SK-N-SH (cell line): ENCODE measurements at regions not wholly inside any gene's neighbourhood (a gene's known extent, or its start where the extent isn't known, plus 50 kb on each side); places are given as distances from the start of the nearest gene placed in this dataset.

Experiments
- CTCF ChIA-PET: fragments of 300-600, 350-600 bp; formaldehyde crosslinking; extraction: SDS; loops from one replicate; lab custom pipeline; 2021; lab: Yijun Ruan, JAX
- POLR2A ChIA-PET: fragments of 350-600 bp; sonication (Branson Sonifier 250); formaldehyde crosslinking; extraction: SDS; loops from one replicate; lab custom pipeline; 2020; ENCODE audit warnings: antibody characterized with exemption, inconsistent platforms; lab: Yijun Ruan, JAX
- DNase-seq: peaks from one replicate; pipeline ENCODE4 v3.0.0; 2012
- H2AFZ ChIP-seq: fragments of 200-600 bp; sonication (generic); 2 replicates; pipeline ENCODE4 v1.8.1; 2016; ENCODE audit warnings: antibody characterized with exemption, mild to moderate bottlenecking, low read depth
- H3F3A ChIP-seq: fragments of 200-600 bp; sonication (generic); replicated peaks from 2 replicates; pipeline ENCODE3; 2016; ENCODE audit warnings: antibody characterized with exemption, mild to moderate bottlenecking; ENCODE audit not compliant: insufficient read depth
- H3K27ac ChIP-seq, 2 experiments: fragments of 200-500 bp in 1 of 2; fragments of 200-600 bp in 1 of 2; sonication (Bioruptor generic) in 1 of 2; sonication (generic), shearing (Covaris generic) in 1 of 2; 2 replicates each; pipeline versions ENCODE4 v1.5.1 to v1.6.1; 2014 to 2016; ENCODE audit warnings: low read depth in 2 of 2, inconsistent platforms in 1 of 2, low read length in 1 of 2, mild to moderate bottlenecking in 1 of 2, mixed read lengths in 1 of 2
- H3K27me3 ChIP-seq: fragments of 200-600 bp; sonication (generic), shearing (Covaris generic); 2 replicates; pipeline ENCODE4 v1.6.1; 2016; ENCODE audit warnings: mixed run types; ENCODE audit not compliant: insufficient read depth
- H3K36me3 ChIP-seq, 2 experiments: fragments of 200-500 bp in 1 of 2; fragments of 200-600 bp in 1 of 2; sonication (Bioruptor generic) in 1 of 2; sonication (generic) in 1 of 2; replicated peaks in 1 of 2; 2 replicates each; pipeline versions ENCODE3 to v1.5.1; 2014 to 2016; ENCODE audit warnings: low read length in 1 of 2, mild to moderate bottlenecking in 1 of 2; ENCODE audit not compliant: insufficient read depth in 2 of 2, control insufficient read depth in 1 of 2
- H3K4me1 ChIP-seq, 2 experiments: fragments of 200-500 bp in 1 of 2; fragments of 200-600 bp in 1 of 2; sonication (Bioruptor generic) in 1 of 2; sonication (generic), shearing (Covaris generic) in 1 of 2; 2 replicates each; pipeline versions ENCODE4 v1.5.1 to v1.6.1; 2014 to 2016; ENCODE audit warnings: low read depth in 1 of 2, low read length in 1 of 2, mixed run types in 1 of 2; ENCODE audit not compliant: insufficient read depth in 2 of 2, control insufficient read depth in 1 of 2
- H3K4me2 ChIP-seq: fragments of 200-600 bp; sonication (generic), shearing (Covaris generic); 2 replicates; pipeline ENCODE4 v1.6.1; 2017; ENCODE audit warnings: mixed run types
- H3K4me3 ChIP-seq, 2 experiments: fragments of 200-500 bp in 1 of 2; fragments of 200-600 bp in 1 of 2; sonication (Bioruptor generic) in 1 of 2; sonication (generic), shearing (Covaris generic) in 1 of 2; 2 replicates each; pipeline versions ENCODE4 v1.5.1 to v1.8.1; 2014 to 2016; ENCODE audit warnings: low read depth in 2 of 2, inconsistent platforms in 1 of 2, low read length in 1 of 2, mild to moderate bottlenecking in 1 of 2, mixed read lengths in 1 of 2, moderate library complexity in 1 of 2
- H3K79me2 ChIP-seq: fragments of 200-600 bp; sonication (generic); 2 replicates; pipeline ENCODE4 v1.8.1; 2017; ENCODE audit warnings: mild to moderate bottlenecking; ENCODE audit not compliant: insufficient read depth
- H3K9ac ChIP-seq: fragments of 200-600 bp; sonication (generic); 2 replicates; pipeline ENCODE4 v1.6.1; 2017; ENCODE audit warnings: mixed run types
- H3K9me2 ChIP-seq: fragments of 200-600 bp; sonication (generic); 2 replicates; pipeline ENCODE4 v1.6.1; 2017; ENCODE audit warnings: mixed run types
- H3K9me3 ChIP-seq: fragments of 200-600 bp; sonication (generic); 2 replicates; pipeline ENCODE4 v1.6.1; 2017; ENCODE audit warnings: mixed run types, mild to moderate bottlenecking, moderate library complexity
- H4K20me1 ChIP-seq: fragments of 200-600 bp; sonication (generic); 2 replicates; pipeline ENCODE4 v1.6.1; 2017; ENCODE audit warnings: mild to moderate bottlenecking, mixed run types; ENCODE audit not compliant: insufficient read depth
- CHD2 ChIP-seq: fragments of 150-350 bp; IDR thresholded peaks from 2 replicates; pipeline ENCODE4 v1.6.1; 2018; ENCODE audit warnings: low read length; ENCODE audit not compliant: partially characterized antibody
- ELF1 ChIP-seq: IDR thresholded peaks from 2 replicates; pipeline ENCODE4 v1.4.0; 2012
- EZH2phosphoT487 ChIP-seq: fragments of 200-600 bp; sonication (generic); IDR thresholded peaks from 2 replicates; pipeline ENCODE4 v1.6.1; 2017; ENCODE audit warnings: low read depth, mixed run types, mild to moderate bottlenecking, antibody characterized with exemption, moderate library complexity, borderline replicate concordance
- FOXJ3 ChIP-seq: sonication (generic); formaldehyde crosslinking; IDR thresholded peaks from 2 replicates; pipeline ENCODE4 v1.5.1; 2020; ENCODE audit warnings: mild to moderate bottlenecking, missing genetic modification reagents
- FOXM1 ChIP-seq: IDR thresholded peaks from 2 replicates; pipeline ENCODE4 v1.4.0; 2012; ENCODE audit warnings: low read depth, mild to moderate bottlenecking
- GABPA ChIP-seq: IDR thresholded peaks from 2 replicates; pipeline ENCODE4 v1.4.0; 2012; ENCODE audit warnings: low read depth, mild to moderate bottlenecking
- GATA2 ChIP-seq: sonication (generic); formaldehyde crosslinking; IDR thresholded peaks from 2 replicates; pipeline ENCODE4 v1.5.0; 2020; ENCODE audit warnings: mild to moderate bottlenecking, missing genetic modification reagents
- JUND ChIP-seq: IDR thresholded peaks from 2 replicates; pipeline ENCODE4 v1.4.0; 2012
- MAX ChIP-seq: IDR thresholded peaks from 2 replicates; pipeline ENCODE4 v1.4.0; 2012; ENCODE audit warnings: low read depth
- MXI1 ChIP-seq: IDR thresholded peaks from 2 replicates; pipeline ENCODE4 v1.6.1; 2012; ENCODE audit warnings: mild to moderate bottlenecking, low read depth, low read length, improper control_type of control experiment
- NRF1 ChIP-seq: IDR thresholded peaks from 2 replicates; pipeline ENCODE4 v1.6.1; 2012; ENCODE audit warnings: low read depth, mild to moderate bottlenecking, low read length
- RCOR1 ChIP-seq: fragments of 150-350 bp; IDR thresholded peaks from 2 replicates; pipeline ENCODE4 v1.6.1; 2017; ENCODE audit warnings: antibody characterized with exemption, low read length
- RFX5 ChIP-seq: IDR thresholded peaks from 2 replicates; pipeline ENCODE4 v1.6.1; 2012; ENCODE audit warnings: mild to moderate bottlenecking, improper control_type of control experiment, low read length
- SIN3A ChIP-seq: IDR thresholded peaks from 2 replicates; pipeline ENCODE4 v1.6.1; 2012; ENCODE audit warnings: low read depth, mild to moderate bottlenecking, low read length, moderate library complexity, borderline replicate concordance
- TCF12 ChIP-seq: IDR thresholded peaks from 2 replicates; pipeline ENCODE4 v1.4.0; 2012
- TEAD4 ChIP-seq: IDR thresholded peaks from 2 replicates; pipeline ENCODE4 v1.4.0; 2012; ENCODE audit warnings: mild to moderate bottlenecking, borderline replicate concordance; ENCODE audit not compliant: insufficient read depth
- ZBTB33 ChIP-seq: IDR thresholded peaks from 2 replicates; pipeline ENCODE4 v1.4.0; 2012; ENCODE audit warnings: low read depth, borderline replicate concordance
- WGBS: methylation state at CpG from one replicate; pipeline ENCODE4 v1.1.6; 2017; ENCODE audit warnings: low lambda C conversion rate; 5-methylcytosine and 5-hydroxymethylcytosine counted together
- TF ChIP-seq, protein P1 (sequence below): IDR thresholded peaks from 2 replicates; pipeline ENCODE4; 2012
- TF ChIP-seq, protein P2 (sequence below): fragments of 150-350 bp; IDR thresholded peaks from 2 replicates; pipeline ENCODE4 v1.6.1; 2016; ENCODE audit warnings: mild to moderate bottlenecking, low read depth, low read length
- TF ChIP-seq, protein P3 (sequence below): fragments of 200-600 bp; sonication (generic); IDR thresholded peaks from 2 replicates; pipeline ENCODE4 v1.6.1; 2017; ENCODE audit warnings: antibody characterized with exemption, mild to moderate bottlenecking, moderate library complexity

DNA sequence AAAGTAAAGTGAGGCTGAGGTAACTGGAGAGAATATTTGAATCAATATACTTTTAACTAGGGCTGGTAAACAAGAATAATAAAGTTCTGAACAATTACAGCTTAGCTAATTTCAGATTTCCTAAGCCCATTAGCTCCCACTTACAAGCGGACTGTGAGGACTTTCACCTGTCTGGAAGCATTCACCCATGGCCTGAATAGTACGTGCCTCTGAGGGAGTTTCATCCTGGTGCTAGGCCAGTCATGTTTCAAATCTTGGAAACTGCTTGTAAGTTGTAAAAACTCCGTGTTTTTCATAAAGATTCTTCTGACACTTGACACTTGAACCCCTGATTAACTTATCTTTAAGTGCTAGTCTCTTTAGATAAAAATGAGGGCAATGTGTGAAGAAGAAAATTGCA, 975.2 kb upstream of the GHITM start:
- Histone ChIP-seq H3K9ac (no peak overlapping the region), H3K4me1 (peaks cover 0 to 15% of the 10 kb centered on the region in 2 experiments; a peak in 2 of 4 replicates), H3K79me2 (no peaks in the 10 kb centered on the region), H2AFZ (no peak overlapping the region), H3K36me3 (no peaks in the 10 kb centered on the region), H3K27ac (no peak overlapping the region; a peak in 1 of 4 replicates), H3K9me2 (no peaks in the 10 kb centered on the region), H3K4me2 (no peak overlapping the region), H3K27me3 (no peaks in the 10 kb centered on the region), H3K9me3 (no peaks in the 10 kb centered on the region), H4K20me1 (no peaks in the 10 kb centered on the region), H3K4me3 (no peak overlapping the region), H3F3A (no peaks in the 10 kb centered on the region)
- TF ChIP-seq, protein P1, sequence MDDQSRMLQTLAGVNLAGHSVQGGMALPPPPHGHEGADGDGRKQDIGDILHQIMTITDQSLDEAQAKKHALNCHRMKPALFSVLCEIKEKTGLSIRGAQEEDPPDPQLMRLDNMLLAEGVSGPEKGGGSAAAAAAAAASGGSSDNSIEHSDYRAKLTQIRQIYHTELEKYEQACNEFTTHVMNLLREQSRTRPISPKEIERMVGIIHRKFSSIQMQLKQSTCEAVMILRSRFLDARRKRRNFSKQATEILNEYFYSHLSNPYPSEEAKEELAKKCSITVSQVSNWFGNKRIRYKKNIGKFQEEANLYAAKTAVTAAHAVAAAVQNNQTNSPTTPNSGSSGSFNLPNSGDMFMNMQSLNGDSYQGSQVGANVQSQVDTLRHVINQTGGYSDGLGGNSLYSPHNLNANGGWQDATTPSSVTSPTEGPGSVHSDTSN, result no peak
- TF ChIP-seq, protein P2, sequence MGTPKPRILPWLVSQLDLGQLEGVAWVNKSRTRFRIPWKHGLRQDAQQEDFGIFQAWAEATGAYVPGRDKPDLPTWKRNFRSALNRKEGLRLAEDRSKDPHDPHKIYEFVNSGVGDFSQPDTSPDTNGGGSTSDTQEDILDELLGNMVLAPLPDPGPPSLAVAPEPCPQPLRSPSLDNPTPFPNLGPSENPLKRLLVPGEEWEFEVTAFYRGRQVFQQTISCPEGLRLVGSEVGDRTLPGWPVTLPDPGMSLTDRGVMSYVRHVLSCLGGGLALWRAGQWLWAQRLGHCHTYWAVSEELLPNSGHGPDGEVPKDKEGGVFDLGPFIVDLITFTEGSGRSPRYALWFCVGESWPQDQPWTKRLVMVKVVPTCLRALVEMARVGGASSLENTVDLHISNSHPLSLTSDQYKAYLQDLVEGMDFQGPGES, result no peak
- no peak for TF ChIP-seq TEAD4
- no peak for TF ChIP-seq FOXM1
- no peak for TF ChIP-seq JUND
- no peak for TF ChIP-seq GABPA
- no peak for TF ChIP-seq GATA2
- TF ChIP-seq ZBTB33, result no peak
- TF ChIP-seq RFX5, result no peak
- no peak for TF ChIP-seq MAX
- no peak for TF ChIP-seq MXI1
- no peak for TF ChIP-seq SIN3A
- DNase-seq, result no peak
- ChIA-PET CTCF (interaction anchor here (0.8 kb wide), 1 partner anchor 707 kb away, joined by 5 read pairs; no protein-coding TSS in a partner anchor), POLR2A (interaction anchor here (0.8 kb wide), 1 partner anchor 10 kb away, joined by 3 read pairs; no protein-coding TSS in a partner anchor)
- WGBS, result 53% methylated on average over 3 of the region's 3 CpGs

GRCh38 chr10:83165265-83165664, 974.0 kb upstream of the GHITM start:
- Histone ChIP-seq H3K36me3 (no peaks in the 10 kb centered on the region), H3K4me3 (no peak overlapping the region), H2AFZ (no peak overlapping the region), H4K20me1 (no peaks in the 10 kb centered on the region), H3K4me1 (peaks cover 0 to 15% of the 10 kb centered on the region in 2 experiments; a peak in 2 of 4 replicates), H3K9me3 (no peaks in the 10 kb centered on the region), H3K4me2 (no peak overlapping the region), H3K79me2 (no peaks in the 10 kb centered on the region), H3K27me3 (no peaks in the 10 kb centered on the region), H3F3A (no peaks in the 10 kb centered on the region), H3K27ac (peak overlapping the region in 1 of 2 experiments; percentile 86; a peak in 2 of 4 replicates), H3K9ac (no peak overlapping the region), H3K9me2 (no peaks in the 10 kb centered on the region)
- 14% methylated on average over 3 of the region's 3 CpGs for WGBS
- CTCF ChIA-PET, result interaction anchor here (1.0 to 2.2 kb wide), 3 partner anchors 108 to 706 kb away, joined by 4 to 13 read pairs (median 10); no protein-coding TSS in a partner anchor
- DNase-seq, result peak; percentile 49
- POLR2A ChIA-PET, result interaction anchor here (1.2 kb wide), 1 partner anchor 9 kb away, joined by 4 read pairs; no protein-coding TSS in a partner anchor
- TF ChIP-seq NRF1, result no peak
- TF ChIP-seq TCF12, result peak; percentile 75
- TF ChIP-seq ELF1, result no peak
- peak; percentile 44 for TF ChIP-seq CHD2
- TF ChIP-seq TEAD4, result no peak
- TF ChIP-seq ZBTB33, result no peak
- TF ChIP-seq GATA2, result peak; percentile 80
- peak; percentile 66 for TF ChIP-seq RCOR1
- TF ChIP-seq FOXJ3 (CRISPR knock-in tag), result peak; percentile 69; the same call in 1 of the 2 replicates
- TF ChIP-seq, protein P3, sequence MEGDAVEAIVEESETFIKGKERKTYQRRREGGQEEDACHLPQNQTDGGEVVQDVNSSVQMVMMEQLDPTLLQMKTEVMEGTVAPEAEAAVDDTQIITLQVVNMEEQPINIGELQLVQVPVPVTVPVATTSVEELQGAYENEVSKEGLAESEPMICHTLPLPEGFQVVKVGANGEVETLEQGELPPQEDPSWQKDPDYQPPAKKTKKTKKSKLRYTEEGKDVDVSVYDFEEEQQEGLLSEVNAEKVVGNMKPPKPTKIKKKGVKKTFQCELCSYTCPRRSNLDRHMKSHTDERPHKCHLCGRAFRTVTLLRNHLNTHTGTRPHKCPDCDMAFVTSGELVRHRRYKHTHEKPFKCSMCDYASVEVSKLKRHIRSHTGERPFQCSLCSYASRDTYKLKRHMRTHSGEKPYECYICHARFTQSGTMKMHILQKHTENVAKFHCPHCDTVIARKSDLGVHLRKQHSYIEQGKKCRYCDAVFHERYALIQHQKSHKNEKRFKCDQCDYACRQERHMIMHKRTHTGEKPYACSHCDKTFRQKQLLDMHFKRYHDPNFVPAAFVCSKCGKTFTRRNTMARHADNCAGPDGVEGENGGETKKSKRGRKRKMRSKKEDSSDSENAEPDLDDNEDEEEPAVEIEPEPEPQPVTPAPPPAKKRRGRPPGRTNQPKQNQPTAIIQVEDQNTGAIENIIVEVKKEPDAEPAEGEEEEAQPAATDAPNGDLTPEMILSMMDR, result no peak
- TF ChIP-seq EZH2phosphoT487, result no peak
